Breast epithelium (tissue), 3 donors: ENCODE measurements at regions not wholly inside any gene's neighbourhood (a gene's known extent, or its start where the extent isn't known, plus 50 kb on each side); places are given as distances from the start of the nearest gene placed in this dataset.

Source experiments
- POLR2A ChIP-seq: fragments of 450-650 bp; IDR thresholded peaks from one replicate; pipeline ENCODE4 v1.6.1; 2016; ENCODE audit warnings: antibody characterized with exemption, mild to moderate bottlenecking, moderate library complexity
- TF ChIP-seq, protein P1 (sequence below), 3 donors: fragments of 450-650 bp; IDR thresholded peaks; one replicate each; pipeline ENCODE4 v1.5.1; 2016 to 2017; ENCODE audit warnings: antibody characterized with exemption in 3 of 3, mild to moderate bottlenecking in 3 of 3, moderate library complexity in 3 of 3

- TF ChIP-seq, protein P1, sequence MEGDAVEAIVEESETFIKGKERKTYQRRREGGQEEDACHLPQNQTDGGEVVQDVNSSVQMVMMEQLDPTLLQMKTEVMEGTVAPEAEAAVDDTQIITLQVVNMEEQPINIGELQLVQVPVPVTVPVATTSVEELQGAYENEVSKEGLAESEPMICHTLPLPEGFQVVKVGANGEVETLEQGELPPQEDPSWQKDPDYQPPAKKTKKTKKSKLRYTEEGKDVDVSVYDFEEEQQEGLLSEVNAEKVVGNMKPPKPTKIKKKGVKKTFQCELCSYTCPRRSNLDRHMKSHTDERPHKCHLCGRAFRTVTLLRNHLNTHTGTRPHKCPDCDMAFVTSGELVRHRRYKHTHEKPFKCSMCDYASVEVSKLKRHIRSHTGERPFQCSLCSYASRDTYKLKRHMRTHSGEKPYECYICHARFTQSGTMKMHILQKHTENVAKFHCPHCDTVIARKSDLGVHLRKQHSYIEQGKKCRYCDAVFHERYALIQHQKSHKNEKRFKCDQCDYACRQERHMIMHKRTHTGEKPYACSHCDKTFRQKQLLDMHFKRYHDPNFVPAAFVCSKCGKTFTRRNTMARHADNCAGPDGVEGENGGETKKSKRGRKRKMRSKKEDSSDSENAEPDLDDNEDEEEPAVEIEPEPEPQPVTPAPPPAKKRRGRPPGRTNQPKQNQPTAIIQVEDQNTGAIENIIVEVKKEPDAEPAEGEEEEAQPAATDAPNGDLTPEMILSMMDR (IDR thresholded peaks at IDR 0.05): no peak
- TF ChIP-seq POLR2A: no peak
Measured at GRCh38 chr5:4907571-4907970, 232.6 kb upstream of the ADAMTS16 start.
